H9 (cell line): ENCODE measurements at regions not wholly inside any gene's neighbourhood (a gene's known extent, or its start where the extent isn't known, plus 50 kb on each side); places are given as distances from the start of the nearest gene placed in this dataset.

Source experiments
- DNase-seq: peaks from one replicate; pipeline ENCODE4 v3.0.0-alpha.2; 2017
- H2AFZ ChIP-seq: one replicate; pipeline ENCODE4 v1.6.1; 2013; ENCODE audit warnings: mild to moderate bottlenecking, low read length, control low read depth, moderate library complexity
- H2AK5ac ChIP-seq: 2 replicates; pipeline ENCODE4 v1.6.1; 2013; ENCODE audit warnings: low read length, control low read depth, mixed read lengths; ENCODE audit not compliant: insufficient read length
- H2BK120ac ChIP-seq: one replicate; pipeline ENCODE4 v1.6.1; 2013; ENCODE audit warnings: low read depth, mild to moderate bottlenecking, low read length, control low read depth, inconsistent platforms; ENCODE audit not compliant: poor library complexity, severe bottlenecking
- H2BK12ac ChIP-seq: 2 replicates; pipeline ENCODE4 v1.6.1; 2013; ENCODE audit warnings: low read length, control low read depth, mixed read lengths, low read depth; ENCODE audit not compliant: insufficient read length
- H2BK15ac ChIP-seq: 2 replicates; pipeline ENCODE4 v1.6.1; 2013; ENCODE audit warnings: low read depth, low read length, control low read depth
- H2BK20ac ChIP-seq: one replicate; pipeline ENCODE4 v1.6.1; 2013; ENCODE audit warnings: low read depth, mild to moderate bottlenecking, low read length, control low read depth, inconsistent platforms; ENCODE audit not compliant: poor library complexity, severe bottlenecking
- H2BK5ac ChIP-seq: 2 replicates; pipeline ENCODE4 v1.6.1; 2013; ENCODE audit warnings: low read length, control low read depth, mixed read lengths; ENCODE audit not compliant: insufficient read length
- H3K14ac ChIP-seq: 2 replicates; pipeline ENCODE4 v1.6.1; 2013; ENCODE audit warnings: low read length, control low read depth; ENCODE audit not compliant: insufficient read depth
- H3K18ac ChIP-seq: 2 replicates; pipeline ENCODE4 v1.6.1; 2013; ENCODE audit warnings: low read depth, mild to moderate bottlenecking, mixed read lengths, low read length, control low read depth; ENCODE audit not compliant: insufficient read length
- H3K23ac ChIP-seq: 2 replicates; pipeline ENCODE4 v1.6.1; 2013; ENCODE audit warnings: low read length, control low read depth, mixed read lengths, low read depth; ENCODE audit not compliant: insufficient read length
- H3K23me2 ChIP-seq: 2 replicates; pipeline ENCODE4 v1.6.1; 2013; ENCODE audit warnings: low read depth, mild to moderate bottlenecking, mixed read lengths, low read length, control low read depth; ENCODE audit not compliant: insufficient read length, poor library complexity, severe bottlenecking
- H3K27ac ChIP-seq: 2 replicates; pipeline ENCODE4 v1.5.1; 2013; ENCODE audit warnings: low read length, control low read depth, mixed read lengths, low read depth; ENCODE audit not compliant: insufficient read length
- H3K27me3 ChIP-seq: 2 replicates; pipeline ENCODE4 v1.6.1; 2013; ENCODE audit warnings: low read length, control low read depth, inconsistent platforms; ENCODE audit not compliant: insufficient read depth
- H3K4ac ChIP-seq: 2 replicates; pipeline ENCODE4 v1.6.1; 2013; ENCODE audit warnings: low read depth, mild to moderate bottlenecking, control low read depth, inconsistent platforms, low read length, moderate library complexity
- H3K4me1 ChIP-seq: 2 replicates; pipeline ENCODE4 v1.6.1; 2013; ENCODE audit warnings: low read length, control low read depth, inconsistent platforms; ENCODE audit not compliant: insufficient read depth
- H3K4me2 ChIP-seq: 2 replicates; pipeline ENCODE4 v1.6.1; 2013; ENCODE audit warnings: low read length, control low read depth, mixed read lengths; ENCODE audit not compliant: insufficient read length, insufficient read depth
- H3K56ac ChIP-seq: 2 replicates; pipeline ENCODE4 v1.6.1; 2013; ENCODE audit warnings: low read depth, mild to moderate bottlenecking, mixed read lengths, low read length, control low read depth; ENCODE audit not compliant: insufficient read length
- H3K79me1 ChIP-seq: 2 replicates; pipeline ENCODE4 v1.6.1; 2013; ENCODE audit warnings: low read depth, mild to moderate bottlenecking, moderate library complexity, low read length, control low read depth, inconsistent platforms; ENCODE audit not compliant: insufficient read depth, poor library complexity, severe bottlenecking
- H3K79me2 ChIP-seq: 2 replicates; pipeline ENCODE4 v1.6.1; 2013; ENCODE audit warnings: low read length, control low read depth, inconsistent platforms; ENCODE audit not compliant: insufficient read depth
- H3K9ac ChIP-seq: 2 replicates; pipeline ENCODE4 v1.6.1; 2013; ENCODE audit warnings: low read length, control low read depth, mixed read lengths; ENCODE audit not compliant: insufficient read length; ENCODE audit errors: extremely low read depth
- H3K9me3 ChIP-seq: one replicate; pipeline ENCODE4 v1.6.1; 2013; ENCODE audit warnings: low read depth, low read length, inconsistent platforms; ENCODE audit not compliant: control insufficient read depth
- H3T11ph ChIP-seq: one replicate; pipeline ENCODE4 v1.6.1; 2013; ENCODE audit warnings: mild to moderate bottlenecking, low read length, control low read depth, inconsistent platforms
- H4K20me1 ChIP-seq: one replicate; pipeline ENCODE4 v1.6.1; 2013; ENCODE audit not compliant: control insufficient read depth, insufficient read length, insufficient read depth
- H4K5ac ChIP-seq: 2 replicates; pipeline ENCODE4 v1.6.1; 2013; ENCODE audit warnings: low read depth, mild to moderate bottlenecking, mixed read lengths, low read length, control low read depth; ENCODE audit not compliant: insufficient read length
- H4K8ac ChIP-seq: replicated peaks from 2 replicates; pipeline ENCODE4 v1.6.1; 2013; ENCODE audit warnings: low read length, control low read depth, mixed read lengths, low read depth; ENCODE audit not compliant: insufficient read length
- H4K91ac ChIP-seq: 2 replicates; pipeline ENCODE4 v1.6.1; 2013; ENCODE audit warnings: low read depth, mild to moderate bottlenecking, moderate library complexity, mixed read lengths, low read length, control low read depth; ENCODE audit not compliant: insufficient read length
- H3K27ac Mint-ChIP-seq, 3 experiments: 2 replicates in 2 of 3; 3 replicates in 1 of 3; pipeline ENCODE4 v1.8.0; 2020 to 2021; ENCODE audit warnings: mixed read lengths in 3 of 3, mild to moderate bottlenecking in 1 of 3, moderate library complexity in 1 of 3
- H3K27me3 Mint-ChIP-seq: 2 replicates; pipeline ENCODE4 v1.8.0; 2021; ENCODE audit warnings: low read depth, mild to moderate bottlenecking, moderate library complexity, mixed read lengths
- H3K36me3 Mint-ChIP-seq, 3 experiments: 2 replicates in 2 of 3; 3 replicates in 1 of 3; pipeline ENCODE4 v1.8.0; 2020 to 2021; ENCODE audit warnings: low read depth in 3 of 3, mixed read lengths in 3 of 3; ENCODE audit not compliant: insufficient read depth in 1 of 3
- H3K4me1 Mint-ChIP-seq, 2 experiments: 2 replicates each; pipeline ENCODE4 v1.8.0; 2020; ENCODE audit warnings: mixed read lengths in 2 of 2
- H3K4me3 Mint-ChIP-seq, 2 experiments: 2 replicates in 1 of 2; 3 replicates in 1 of 2; pipeline ENCODE4 v1.8.0; 2020 to 2021; ENCODE audit warnings: mild to moderate bottlenecking in 2 of 2, mixed read lengths in 2 of 2, moderate library complexity in 1 of 2
- H3K9me3 Mint-ChIP-seq, 2 experiments: 2 replicates in 1 of 2; 3 replicates in 1 of 2; pipeline ENCODE4 v1.8.0; 2020; ENCODE audit warnings: mild to moderate bottlenecking in 2 of 2, mixed read lengths in 2 of 2, moderate library complexity in 1 of 2
- WGBS: extraction: QIAGEN DNeasy Blood & Tissue Kit; methylation state at CpG from one replicate; pipeline ENCODE4 v1.1.7; 2013; ENCODE audit warnings: missing lambda C conversion rate, low lambda C conversion rate, mixed read lengths; ENCODE audit not compliant: insufficient read length; ENCODE audit errors: extremely low coverage; 5-methylcytosine and 5-hydroxymethylcytosine counted together
- TF ChIP-seq, protein P1 (sequence below): fragments of 200-600 bp; sonication (generic); conservative IDR thresholded peaks from 3 replicates; pipeline ENCODE4 v1.8.0; 2021; ENCODE audit warnings: antibody characterized with exemption, mild to moderate bottlenecking

DNA sequence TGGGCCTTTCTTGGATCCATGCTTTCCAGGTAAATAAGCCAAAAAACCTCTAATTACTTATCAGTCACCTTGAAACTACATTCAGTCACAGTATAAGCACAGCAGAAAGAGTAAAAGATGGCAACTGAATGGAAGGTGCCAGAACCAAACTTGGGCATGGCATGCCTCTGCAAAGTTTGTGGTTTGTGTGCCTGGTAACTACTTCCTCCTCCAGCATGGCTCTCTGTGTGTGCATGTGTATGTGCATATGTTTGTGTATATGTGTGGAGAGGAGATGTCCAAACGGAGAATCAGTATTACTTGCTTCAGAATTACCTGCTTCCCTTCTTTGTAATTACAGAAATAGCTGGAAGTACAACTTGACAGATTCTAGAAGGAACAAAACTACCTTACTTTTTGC, 67.5 kb downstream of the AGTR2 start:
- Histone ChIP-seq H2BK15ac (no peak overlapping the region), H4K20me1 (no peaks in the 10 kb centered on the region), H4K8ac (no peak overlapping the region), H3K4me2 (no peak overlapping the region), H3K23ac (no peak overlapping the region), H2BK12ac (no peak overlapping the region), H3K9ac (no peak overlapping the region), H3K23me2 (no peaks in the 10 kb centered on the region), H3K14ac (no peak overlapping the region), H4K91ac (no peak overlapping the region), H3K4me1 (no peaks in the 10 kb centered on the region), H3K56ac (no peak overlapping the region), H3K4ac (no peak overlapping the region), H3K79me1 (no peaks in the 10 kb centered on the region), H3T11ph (no peak overlapping the region), H3K27me3 (no peaks in the 10 kb centered on the region), H2AFZ (no peak overlapping the region), H2BK20ac (no peak overlapping the region), H4K5ac (no peak overlapping the region), H2BK5ac (no peak overlapping the region), H2AK5ac (no peak overlapping the region), H2BK120ac (no peak overlapping the region), H3K27ac (no peak overlapping the region), H3K18ac (no peak overlapping the region), H3K79me2 (no peaks in the 10 kb centered on the region), H3K9me3 (no peaks in the 10 kb centered on the region)
- Mint-ChIP-seq H3K4me1 (no peaks in the 10 kb centered on the region; a peak in 1 of 4 replicates), H3K9me3 (peaks cover 6 to 9% of the 10 kb centered on the region in 2 experiments), H3K27ac (no peak overlapping the region), H3K36me3 (peaks cover 2 to 3% (median 2%) of the 10 kb centered on the region in 3 experiments; a peak in 5 of 7 replicates), H3K27me3 (no peaks in the 10 kb centered on the region; the same call in 1 of the 2 replicates), H3K4me3 (no peak overlapping the region)
- TF ChIP-seq, protein P1, sequence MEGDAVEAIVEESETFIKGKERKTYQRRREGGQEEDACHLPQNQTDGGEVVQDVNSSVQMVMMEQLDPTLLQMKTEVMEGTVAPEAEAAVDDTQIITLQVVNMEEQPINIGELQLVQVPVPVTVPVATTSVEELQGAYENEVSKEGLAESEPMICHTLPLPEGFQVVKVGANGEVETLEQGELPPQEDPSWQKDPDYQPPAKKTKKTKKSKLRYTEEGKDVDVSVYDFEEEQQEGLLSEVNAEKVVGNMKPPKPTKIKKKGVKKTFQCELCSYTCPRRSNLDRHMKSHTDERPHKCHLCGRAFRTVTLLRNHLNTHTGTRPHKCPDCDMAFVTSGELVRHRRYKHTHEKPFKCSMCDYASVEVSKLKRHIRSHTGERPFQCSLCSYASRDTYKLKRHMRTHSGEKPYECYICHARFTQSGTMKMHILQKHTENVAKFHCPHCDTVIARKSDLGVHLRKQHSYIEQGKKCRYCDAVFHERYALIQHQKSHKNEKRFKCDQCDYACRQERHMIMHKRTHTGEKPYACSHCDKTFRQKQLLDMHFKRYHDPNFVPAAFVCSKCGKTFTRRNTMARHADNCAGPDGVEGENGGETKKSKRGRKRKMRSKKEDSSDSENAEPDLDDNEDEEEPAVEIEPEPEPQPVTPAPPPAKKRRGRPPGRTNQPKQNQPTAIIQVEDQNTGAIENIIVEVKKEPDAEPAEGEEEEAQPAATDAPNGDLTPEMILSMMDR, result no peak
- DNase-seq, result no peak
- WGBS, result no CpG with 5 or more reads among the region's 1 CpG
